GM18867 (cell line): ENCODE measurements at regions not wholly inside any gene's neighbourhood (a gene's known extent, or its start where the extent isn't known, plus 50 kb on each side); places are given as distances from the start of the nearest gene placed in this dataset.

Experiments
- ATAC-seq: cut with Tn5 transposase; IDR thresholded peaks from one replicate; pipeline ENCODE4 v1.9.1; 2021; ENCODE audit warnings: mild to moderate bottlenecking, moderate library complexity; ENCODE audit not compliant: unreplicated experiment

GRCh38 chr2:67950018-67950417 is 112.8 kb downstream of the C1D start:
- no peak for ATAC-seq

- ATAC-seq, result no peak
Measured at GRCh38 chr2:67950919-67951318, 111.9 kb downstream of the C1D start.

- peak; percentile 76 for ATAC-seq
Measured at GRCh38 chr2:67952066-67952465, 110.7 kb downstream of the C1D start.

- ATAC-seq, result no peak
Measured at GRCh38 chr2:67954093-67954748, 108.6 kb downstream of the C1D start.

GRCh38 chr2:67955748-67956603 is 106.8 kb downstream of the C1D start:
- no peak for ATAC-seq

GRCh38 chr2:67965246-67965645 is 97.6 kb downstream of the C1D start:
- no peak for ATAC-seq

GRCh38 chr2:67970071-67970470 is 92.7 kb downstream of the C1D start:
- ATAC-seq, result no peak

- no peak for ATAC-seq
Measured at GRCh38 chr2:67970542-67970941, 92.3 kb downstream of the C1D start.

- ATAC-seq, result no peak
Measured at GRCh38 chr2:67974559-67975430, 88.0 kb downstream of the C1D start.

GRCh38 chr2:67977464-67977863 is 85.3 kb downstream of the C1D start:
- no peak for ATAC-seq

GRCh38 chr2:67982956-67983355 is 79.8 kb downstream of the C1D start:
- ATAC-seq, result no peak

GRCh38 chr2:67984600-67984999 is 78.2 kb downstream of the C1D start:
- no peak for ATAC-seq

GRCh38 chr2:67985586-67985985 is 77.2 kb downstream of the C1D start:
- ATAC-seq, result no peak

GRCh38 chr2:67986258-67986657 is 76.5 kb downstream of the C1D start:
- no peak for ATAC-seq
